HL-60 (cell line): ENCODE measurements at regions not wholly inside any gene's neighbourhood (a gene's known extent, or its start where the extent isn't known, plus 50 kb on each side); places are given as distances from the start of the nearest gene placed in this dataset.

Experiments
- DNase-seq, 2 experiments: peaks; one replicate each; pipeline ENCODE4 v3.0.0-alpha.2; 2010 to 2020; ENCODE audit warnings: low read depth in 1 of 2, low spot score in 1 of 2
- H3K27ac ChIP-seq: fragments of 250-450 bp; sonication (Bioruptor Pico); replicated peaks from 2 replicates; pipeline ENCODE4 v1.5.1; 2020; ENCODE audit warnings: mild to moderate bottlenecking, moderate library complexity
- H3K27me3 ChIP-seq: fragments of 250-450 bp; sonication (Bioruptor Pico); 2 replicates; pipeline ENCODE4 v1.5.1; 2021; ENCODE audit warnings: mild to moderate bottlenecking, moderate library complexity; ENCODE audit not compliant: insufficient read depth, poor library complexity, severe bottlenecking
- H3K4me3 ChIP-seq: replicated peaks from 2 replicates; pipeline ENCODE4 v1.5.1; 2011; ENCODE audit warnings: mild to moderate bottlenecking, control low read depth, low read length; ENCODE audit not compliant: insufficient read depth
- GABPA ChIP-seq: IDR thresholded peaks from 2 replicates; pipeline ENCODE4 v1.6.1; 2012; ENCODE audit warnings: low read depth
- POLR2AphosphoS5 ChIP-seq: IDR thresholded peaks from 2 replicates; pipeline ENCODE4 v1.6.1; 2012; ENCODE audit warnings: low read depth
- REST ChIP-seq: IDR thresholded peaks from 2 replicates; pipeline ENCODE4 v1.6.1; 2012; ENCODE audit warnings: low read depth; ENCODE audit not compliant: insufficient replicate concordance
- SPI1 ChIP-seq: IDR thresholded peaks from 2 replicates; pipeline ENCODE4 v1.6.1; 2012; ENCODE audit warnings: low read depth, mild to moderate bottlenecking, borderline replicate concordance
- TF ChIP-seq, protein P1 (sequence below): IDR thresholded peaks from one replicate; pipeline ENCODE4 v1.5.1; 2011; ENCODE audit warnings: low read length, control low read depth, inconsistent platforms; ENCODE audit not compliant: insufficient read depth

- no peak for DNase-seq
- H3K27ac ChIP-seq, result no peak overlapping the region
- no peaks in the 10 kb centered on the region for H3K27me3 ChIP-seq
- TF ChIP-seq, protein P1, sequence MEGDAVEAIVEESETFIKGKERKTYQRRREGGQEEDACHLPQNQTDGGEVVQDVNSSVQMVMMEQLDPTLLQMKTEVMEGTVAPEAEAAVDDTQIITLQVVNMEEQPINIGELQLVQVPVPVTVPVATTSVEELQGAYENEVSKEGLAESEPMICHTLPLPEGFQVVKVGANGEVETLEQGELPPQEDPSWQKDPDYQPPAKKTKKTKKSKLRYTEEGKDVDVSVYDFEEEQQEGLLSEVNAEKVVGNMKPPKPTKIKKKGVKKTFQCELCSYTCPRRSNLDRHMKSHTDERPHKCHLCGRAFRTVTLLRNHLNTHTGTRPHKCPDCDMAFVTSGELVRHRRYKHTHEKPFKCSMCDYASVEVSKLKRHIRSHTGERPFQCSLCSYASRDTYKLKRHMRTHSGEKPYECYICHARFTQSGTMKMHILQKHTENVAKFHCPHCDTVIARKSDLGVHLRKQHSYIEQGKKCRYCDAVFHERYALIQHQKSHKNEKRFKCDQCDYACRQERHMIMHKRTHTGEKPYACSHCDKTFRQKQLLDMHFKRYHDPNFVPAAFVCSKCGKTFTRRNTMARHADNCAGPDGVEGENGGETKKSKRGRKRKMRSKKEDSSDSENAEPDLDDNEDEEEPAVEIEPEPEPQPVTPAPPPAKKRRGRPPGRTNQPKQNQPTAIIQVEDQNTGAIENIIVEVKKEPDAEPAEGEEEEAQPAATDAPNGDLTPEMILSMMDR, result no peak
- no peak for TF ChIP-seq GABPA
- no peak for TF ChIP-seq SPI1
- TF ChIP-seq POLR2AphosphoS5, result no peak
- no peak for TF ChIP-seq REST
- H3K4me3 ChIP-seq, result no peak overlapping the region
Measured at GRCh38 chr3:178082326-178082906, 453.8 kb upstream of the KCNMB2 start.

DNA sequence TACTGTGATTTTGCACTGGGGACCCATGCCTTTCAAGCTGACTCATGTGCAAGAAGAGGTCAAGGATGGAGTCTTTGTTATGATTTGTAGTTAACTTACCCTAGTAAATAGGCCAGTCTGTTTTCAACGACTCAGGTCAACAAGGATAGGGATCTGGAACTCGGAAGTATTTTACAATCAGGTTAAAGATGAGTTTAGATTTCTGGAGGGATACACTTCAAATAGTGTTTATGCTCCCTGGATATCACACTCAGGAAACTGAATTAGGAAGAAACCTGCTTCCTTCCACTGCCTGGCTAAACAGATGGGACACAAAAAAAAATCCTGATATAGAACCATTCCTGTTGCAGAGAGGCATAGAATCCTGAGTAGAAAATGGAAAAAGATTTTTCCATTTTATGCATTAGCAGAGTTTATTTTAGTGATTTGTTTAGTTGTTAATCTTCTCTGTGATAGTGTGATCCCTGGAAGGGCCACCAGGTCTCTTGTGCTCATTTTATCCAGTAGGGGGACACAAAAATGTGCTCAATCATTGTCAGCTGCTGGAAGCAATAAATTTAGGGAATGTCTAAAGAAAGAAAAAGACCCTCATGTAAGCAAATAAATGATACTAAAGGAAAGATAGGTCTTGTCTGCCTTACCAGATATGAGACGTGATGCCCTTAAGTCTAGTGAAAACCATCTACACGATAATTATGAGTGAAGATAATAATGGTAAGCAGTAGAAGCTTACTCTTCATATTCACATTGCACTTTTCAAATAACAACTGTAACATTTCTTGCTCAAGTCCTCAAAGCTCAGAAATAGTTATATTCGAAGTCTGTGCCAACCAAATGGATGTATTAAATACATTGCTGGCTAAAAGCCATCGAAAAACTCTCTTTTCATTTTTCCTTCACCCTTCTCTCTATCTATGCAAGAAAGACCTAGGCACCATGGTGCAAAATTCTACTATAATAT lies 452.1 kb upstream of the KCNMB2 start:
- TF ChIP-seq REST (no peak), GABPA (no peak), POLR2AphosphoS5 (no peak), SPI1 (no peak)
- TF ChIP-seq, protein P1, result no peak
- no peak overlapping the region for H3K27ac ChIP-seq
- no peaks in the 10 kb centered on the region for H3K27me3 ChIP-seq
- no peak overlapping the region for H3K4me3 ChIP-seq
- DNase-seq, result no peak

DNA sequence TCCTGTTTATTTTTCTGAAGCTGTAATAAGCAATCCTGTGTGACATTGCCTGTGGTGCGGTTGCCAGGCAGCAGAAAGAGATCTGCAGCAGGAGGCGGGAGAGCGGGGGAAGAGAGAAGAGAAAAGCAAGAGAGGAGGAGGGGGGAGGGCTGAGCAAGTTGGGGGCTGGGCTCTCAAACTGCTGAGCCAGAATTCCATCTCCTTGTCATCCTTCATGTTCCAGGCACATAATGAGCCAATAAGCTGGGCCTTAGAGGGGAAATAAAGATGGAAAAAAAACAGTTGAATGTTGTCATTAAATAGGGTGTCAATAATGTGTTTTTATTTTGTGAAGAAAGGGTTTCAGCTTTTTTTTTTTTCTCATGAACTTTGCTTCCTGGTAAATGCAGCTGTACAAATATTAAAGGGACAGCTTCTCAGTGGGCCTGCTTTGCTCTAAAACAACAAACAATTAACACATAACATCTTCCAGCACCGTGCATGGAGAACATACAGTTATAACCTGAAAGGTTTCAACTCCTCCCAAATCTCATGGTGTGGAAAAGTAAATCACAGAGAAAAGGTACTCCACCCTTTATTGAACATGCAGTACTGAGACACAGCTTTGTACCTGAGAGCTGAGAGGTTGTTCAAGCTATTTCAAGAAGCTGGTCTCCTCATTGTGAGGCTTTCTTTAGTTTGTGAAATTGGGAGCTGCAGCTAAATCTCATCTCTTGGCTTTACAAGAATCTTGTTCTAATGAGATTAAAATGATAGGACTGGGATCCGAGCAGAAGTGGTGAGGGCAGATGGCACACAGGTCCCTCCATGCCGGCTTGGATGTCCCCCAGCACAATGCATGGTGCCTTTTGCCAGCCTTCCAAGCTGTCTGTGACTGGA lies 451.1 kb upstream of the KCNMB2 start:
- Histone ChIP-seq H3K4me3 (no peak overlapping the region), H3K27me3 (no peaks in the 10 kb centered on the region), H3K27ac (no peak overlapping the region)
- TF ChIP-seq GABPA (no peak), REST (no peak), POLR2AphosphoS5 (no peak), SPI1 (no peak)
- TF ChIP-seq, protein P1, result no peak
- no peak for DNase-seq
